ENCODE measurements at regions not wholly inside any gene's neighbourhood (a gene's known extent, or its start where the extent isn't known, plus 50 kb on each side); places are given as distances from the start of the nearest gene placed in this dataset.

GRCh38 chr15:36278219-36278618 lies 301.2 kb upstream of the CDIN1 start:
- H2AFZ ChIP-seq (ENCODE audit: insufficient read depth, low read depth, low read length, poor library complexity, severe bottlenecking), result no peak overlapping the region
- H3K27me3 ChIP-seq (replicated peaks in 1 of 4; ENCODE audit: control extremely low read depth in 1 of 4, control insufficient read depth in 3 of 4, insufficient read depth in 4 of 4, low read length in 3 of 4), result no peaks in the 10 kb centered on the region
- H3K27ac Mint-ChIP-seq, result no peak overlapping the region
- no peak overlapping the region for H3K27ac ChIP-seq (ENCODE audit: low read length in 2 of 2)
- H4K20me1 ChIP-seq (ENCODE audit: control insufficient read depth, insufficient read depth, low read length, poor library complexity, severe bottlenecking), result no peaks in the 10 kb centered on the region
- H3K9ac ChIP-seq (ENCODE audit: low read length), result no peak overlapping the region
- DNase-seq, result no peak
- H3K4me3 Mint-ChIP-seq, result no peak overlapping the region
- peaks cover 8% of the 10 kb centered on the region for H3K9me3 Mint-ChIP-seq (ENCODE audit: insufficient read depth)
- H3K79me2 ChIP-seq (ENCODE audit: control insufficient read depth, insufficient read depth, low read length), result no peaks in the 10 kb centered on the region
- H3K36me3 ChIP-seq (replicated peaks in 1 of 2; ENCODE audit: control extremely low read depth in 1 of 2, control insufficient read depth in 1 of 2, extremely low read depth in 1 of 2, insufficient read depth in 2 of 2, low read length in 1 of 2), result no peaks in the 10 kb centered on the region
- H3K27me3 Mint-ChIP-seq, result no peaks in the 10 kb centered on the region
- no peaks in the 10 kb centered on the region for H3K4me1 ChIP-seq (ENCODE audit: control insufficient read depth in 2 of 2, insufficient read depth in 2 of 2, low read length in 2 of 2)
- no peak overlapping the region for H3K4me2 ChIP-seq (replicated peaks; ENCODE audit: low read depth, low read length, poor library complexity, severe bottlenecking)
- no peaks in the 10 kb centered on the region for H3K4me1 Mint-ChIP-seq
- WGBS (ENCODE audit: insufficient coverage), result 89% methylated on average over 1 of the region's 1 CpG
- TF ChIP-seq CTCF (IDR thresholded peaks at IDR 0.05) (no peak), EZH2 (IDR thresholded peaks at IDR 0.05; ENCODE audit: borderline replicate concordance, insufficient read depth, low read depth, low read length, poor library complexity, severe bottlenecking) (no peak)
- ATAC-seq (ENCODE audit: low read depth), result no peak
- peaks cover 1 to 13% (median 3%) of the 10 kb centered on the region in 3 donors for H3K9me3 ChIP-seq (ENCODE audit: control extremely low read depth in 1 of 3, control insufficient read depth in 2 of 3, insufficient read depth in 1 of 3, low read length in 2 of 3)
- ChIA-PET POLR2A (no interaction called here), CTCF (no interaction called here)
- intact Hi-C loops (cut with micrococcal nuclease), result no loop called here
- no peak overlapping the region for H3K4me3 ChIP-seq (ENCODE audit: control extremely low read depth in 1 of 5, extremely low read depth in 1 of 5, insufficient read depth in 1 of 5, low read depth in 2 of 5, low read length in 4 of 5)

GRCh38 chr15:36282821-36283220 lies 296.6 kb upstream of the CDIN1 start:
- no peak overlapping the region for H3K4me3 ChIP-seq (ENCODE audit: control extremely low read depth in 1 of 5, extremely low read depth in 1 of 5, insufficient read depth in 1 of 5, low read depth in 2 of 5, low read length in 4 of 5)
- intact Hi-C loops (cut with micrococcal nuclease), result no loop called here
- ChIA-PET POLR2A (no interaction called here), CTCF (no interaction called here)
- no peak overlapping the region for H3K27ac Mint-ChIP-seq
- ATAC-seq (ENCODE audit: low read depth) (no peak), DNase-seq (no peak)
- no peaks in the 10 kb centered on the region for H3K27me3 Mint-ChIP-seq
- H3K27me3 ChIP-seq (replicated peaks in 1 of 4; ENCODE audit: control extremely low read depth in 1 of 4, control insufficient read depth in 3 of 4, insufficient read depth in 4 of 4, low read length in 3 of 4), result no peaks in the 10 kb centered on the region
- no peaks in the 10 kb centered on the region for H3K9me3 Mint-ChIP-seq (ENCODE audit: insufficient read depth)
- no peaks in the 10 kb centered on the region for H3K79me2 ChIP-seq (ENCODE audit: control insufficient read depth, insufficient read depth, low read length)
- H3K4me3 Mint-ChIP-seq, result no peak overlapping the region
- no peaks in the 10 kb centered on the region for H3K4me1 Mint-ChIP-seq
- H3K27ac ChIP-seq (ENCODE audit: low read length in 2 of 2), result no peak overlapping the region
- no peak overlapping the region for H3K9ac ChIP-seq (ENCODE audit: low read length)
- TF ChIP-seq CTCF (IDR thresholded peaks at IDR 0.05), result no peak
- no peak for TF ChIP-seq EZH2 (IDR thresholded peaks at IDR 0.05; ENCODE audit: borderline replicate concordance, insufficient read depth, low read depth, low read length, poor library complexity, severe bottlenecking)
- H3K36me3 ChIP-seq (replicated peaks in 1 of 2; ENCODE audit: control extremely low read depth in 1 of 2, control insufficient read depth in 1 of 2, extremely low read depth in 1 of 2, insufficient read depth in 2 of 2, low read length in 1 of 2), result no peaks in the 10 kb centered on the region
- WGBS (ENCODE audit: insufficient coverage), result no CpG with 5 or more reads among the region's 1 CpG
- H3K4me2 ChIP-seq (replicated peaks; ENCODE audit: low read depth, low read length, poor library complexity, severe bottlenecking), result no peak overlapping the region
- peaks cover 0 to 13% (median 0%) of the 10 kb centered on the region in 3 donors for H3K9me3 ChIP-seq (ENCODE audit: control extremely low read depth in 1 of 3, control insufficient read depth in 2 of 3, insufficient read depth in 1 of 3, low read length in 2 of 3)
- no peaks in the 10 kb centered on the region for H3K4me1 ChIP-seq (ENCODE audit: control insufficient read depth in 2 of 2, insufficient read depth in 2 of 2, low read length in 2 of 2)
- H4K20me1 ChIP-seq (ENCODE audit: control insufficient read depth, insufficient read depth, low read length, poor library complexity, severe bottlenecking), result no peaks in the 10 kb centered on the region
- H2AFZ ChIP-seq (ENCODE audit: insufficient read depth, low read depth, low read length, poor library complexity, severe bottlenecking), result no peak overlapping the region
